Panc1 (cell line): ENCODE measurements at regions not wholly inside any gene's neighbourhood (a gene's known extent, or its start where the extent isn't known, plus 50 kb on each side); places are given as distances from the start of the nearest gene placed in this dataset.
"Not testable (repeated sequence)": the region's sequence is repeated elsewhere in the genome, so short reads cannot be mapped to it uniquely, and the experiment has no call there.

Experiments
- CTCF ChIP-seq: fragments of 450-650 bp; IDR thresholded peaks from 2 replicates; pipeline ENCODE4 v1.5.1; 2017; ENCODE audit warnings: mild to moderate bottlenecking
- SIN3A ChIP-seq: IDR thresholded peaks from 2 replicates; pipeline ENCODE4 v1.6.1; 2012; ENCODE audit warnings: low read depth, mild to moderate bottlenecking, low read length, moderate library complexity, borderline replicate concordance; ENCODE audit not compliant: insufficient read depth

GRCh38 chr19:23537136-23537535 lies 141.9 kb upstream of the ZNF91 start:
- not testable (repeated sequence) for TF ChIP-seq CTCF, SIN3A
